ENCODE measurements at regions not wholly inside any gene's neighbourhood (a gene's known extent, or its start where the extent isn't known, plus 50 kb on each side); places are given as distances from the start of the nearest gene placed in this dataset.
"Not testable (repeated sequence)": the region's sequence is repeated elsewhere in the genome, so short reads cannot be mapped to it uniquely, and the experiment has no call there.

GRCh38 chr12:3367750-3368444, 123.1 kb upstream of the PRMT8 start:
- DNase-seq: no peak

- DNase-seq: no peak
These were observed 120.0 kb upstream of the PRMT8 start for GRCh38 chr12:3371018-3371417.

- no peak for DNase-seq
These were observed 115.7 kb upstream of the PRMT8 start for GRCh38 chr12:3375326-3375725.

GRCh38 chr12:3376779-3377455, 114.1 kb upstream of the PRMT8 start:
- no peak for DNase-seq

- no peak for DNase-seq
These were observed 112.3 kb upstream of the PRMT8 start for GRCh38 chr12:3378655-3379054.

- DNase-seq: no peak
These were observed 111.9 kb upstream of the PRMT8 start for GRCh38 chr12:3379079-3379478.

- no peak for DNase-seq
These were observed 110.6 kb upstream of the PRMT8 start for GRCh38 chr12:3380200-3381043.

GRCh38 chr12:3381059-3382047, 109.7 kb upstream of the PRMT8 start:
- no peak for DNase-seq

- DNase-seq: no peak
These were observed 101.0 kb upstream of the PRMT8 start for GRCh38 chr12:3389986-3390385.

GRCh38 chr12:3397596-3397995, 93.4 kb upstream of the PRMT8 start:
- DNase-seq: not testable (repeated sequence)

GRCh38 chr12:3398196-3398789, 92.7 kb upstream of the PRMT8 start:
- DNase-seq: no peak

GRCh38 chr12:3405821-3406220, 85.2 kb upstream of the PRMT8 start:
- no peak for DNase-seq

- DNase-seq: no peak
These were observed 83.3 kb upstream of the PRMT8 start for GRCh38 chr12:3407723-3408122.

GRCh38 chr12:3409662-3410061, 81.3 kb upstream of the PRMT8 start:
- DNase-seq: no peak

- no peak for DNase-seq
These were observed 74.8 kb upstream of the PRMT8 start for GRCh38 chr12:3416159-3416558.

- DNase-seq: no peak
These were observed 74.3 kb upstream of the PRMT8 start for GRCh38 chr12:3416670-3417069.

GRCh38 chr12:3417113-3417512, 73.9 kb upstream of the PRMT8 start:
- no peak for DNase-seq

GRCh38 chr12:3417937-3418462, 73.0 kb upstream of the PRMT8 start:
- DNase-seq: no peak

- DNase-seq: no peak
These were observed 72.2 kb upstream of the PRMT8 start for GRCh38 chr12:3418609-3419390.

GRCh38 chr12:3419558-3419957, 71.4 kb upstream of the PRMT8 start:
- no peak for DNase-seq

All from renal pelvis (tissue), 1 donor.